NCI-H524 (cell line): ENCODE measurements at regions not wholly inside any gene's neighbourhood (a gene's known extent, or its start where the extent isn't known, plus 50 kb on each side); places are given as distances from the start of the nearest gene placed in this dataset.

Experiments used
- DNase-seq, 2 experiments: peaks; one replicate each; lab custom pipeline; 2025; lab: John Stamatoyannopoulos, UW

GRCh38 chr7:121525155-121525819 lies 129.2 kb upstream of the FAM3C start:
- DNase-seq = no peak

- DNase-seq = no peak
Measured at GRCh38 chr7:121521711-121522400, 125.7 kb upstream of the FAM3C start.

- no peak for DNase-seq
Measured at GRCh38 chr7:121520911-121521310, 124.8 kb upstream of the FAM3C start.

GRCh38 chr7:121519548-121520521 lies 123.7 kb upstream of the FAM3C start:
- no peak for DNase-seq

GRCh38 chr7:121517591-121517990 lies 121.5 kb upstream of the FAM3C start:
- no peak for DNase-seq

DNA sequence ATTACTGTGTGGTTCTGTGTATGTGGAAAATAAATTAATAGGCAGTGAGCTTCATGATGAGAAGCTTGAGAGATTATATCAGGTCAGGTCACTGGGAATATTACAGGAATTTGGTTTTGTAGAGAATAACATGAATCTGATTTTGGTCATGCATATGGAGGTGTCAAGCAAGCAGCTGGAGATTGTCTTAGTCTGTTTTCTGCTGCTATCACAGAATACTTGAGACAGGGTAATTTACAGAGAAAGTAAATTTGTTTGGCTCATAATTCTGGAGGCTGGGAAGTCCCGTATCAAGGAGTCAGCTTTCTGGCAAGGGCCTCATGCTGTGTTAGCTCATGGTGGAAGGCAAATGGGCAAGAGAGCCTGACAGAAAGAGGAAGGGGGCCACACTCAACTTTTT lies 120.7 kb upstream of the FAM3C start:
- DNase-seq = no peak

GRCh38 chr7:121515630-121516401 lies 119.7 kb upstream of the FAM3C start:
- DNase-seq = no peak

- DNase-seq = no peak
Measured at GRCh38 chr7:121515229-121515628, 119.1 kb upstream of the FAM3C start.

- DNase-seq = no peak
Measured at GRCh38 chr7:121513105-121513504, 117.0 kb upstream of the FAM3C start.

DNA sequence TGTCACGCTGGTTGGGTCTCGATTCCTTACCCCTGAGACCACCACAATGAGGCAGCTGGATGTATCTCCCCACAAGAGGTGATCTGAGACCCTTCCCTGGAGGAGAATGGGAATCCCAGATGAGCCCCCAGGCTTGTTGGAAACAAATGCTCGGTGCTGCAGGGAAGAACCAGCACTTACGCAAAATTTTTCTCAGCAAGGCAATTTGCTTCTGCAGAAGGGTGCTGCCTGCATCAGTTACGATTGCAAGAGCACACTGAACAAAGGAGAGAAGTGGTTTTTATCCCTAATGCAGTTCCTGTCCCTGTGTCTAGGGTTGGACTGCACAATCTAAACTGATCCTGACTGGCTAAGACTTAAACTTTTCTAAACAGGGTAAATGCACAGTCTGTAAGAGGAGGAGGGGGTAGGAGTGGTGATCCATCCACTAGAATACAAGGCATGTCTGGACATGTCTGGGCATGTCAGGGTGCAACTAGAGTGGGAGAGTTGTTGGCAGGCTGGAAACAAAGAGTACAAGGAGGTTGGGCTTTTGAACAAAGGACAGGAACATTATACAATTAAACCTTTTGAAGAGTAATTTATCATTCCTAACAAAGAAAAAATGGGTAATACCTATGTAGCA lies 114.9 kb upstream of the FAM3C start:
- DNase-seq = no peak

DNA sequence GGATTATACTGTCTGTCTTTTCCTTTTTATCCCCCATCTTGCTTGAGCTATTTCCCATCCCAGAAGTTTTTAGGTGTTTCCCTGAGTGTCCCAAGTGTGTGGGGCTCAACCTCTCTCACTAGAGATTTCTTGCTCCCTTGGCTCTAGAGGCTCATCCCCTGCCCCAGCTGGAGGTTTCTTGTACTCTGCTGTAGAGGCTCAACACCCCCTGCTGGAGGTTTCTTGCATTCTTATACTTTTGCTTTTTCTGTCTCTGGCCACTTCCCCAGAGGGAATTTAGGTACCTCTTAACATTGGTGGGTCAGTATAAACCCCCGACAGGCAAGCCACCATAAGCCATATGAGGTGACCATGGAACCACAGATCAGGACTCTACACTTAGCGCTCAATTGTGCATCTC lies 114.2 kb upstream of the FAM3C start:
- DNase-seq = no peak

GRCh38 chr7:121505540-121506182 lies 109.6 kb upstream of the FAM3C start:
- no peak for DNase-seq

GRCh38 chr7:121505021-121505420 lies 108.9 kb upstream of the FAM3C start:
- no peak for DNase-seq

GRCh38 chr7:121504482-121504881 lies 108.4 kb upstream of the FAM3C start:
- DNase-seq = no peak

GRCh38 chr7:121503730-121504129 lies 107.6 kb upstream of the FAM3C start:
- no peak for DNase-seq

DNA sequence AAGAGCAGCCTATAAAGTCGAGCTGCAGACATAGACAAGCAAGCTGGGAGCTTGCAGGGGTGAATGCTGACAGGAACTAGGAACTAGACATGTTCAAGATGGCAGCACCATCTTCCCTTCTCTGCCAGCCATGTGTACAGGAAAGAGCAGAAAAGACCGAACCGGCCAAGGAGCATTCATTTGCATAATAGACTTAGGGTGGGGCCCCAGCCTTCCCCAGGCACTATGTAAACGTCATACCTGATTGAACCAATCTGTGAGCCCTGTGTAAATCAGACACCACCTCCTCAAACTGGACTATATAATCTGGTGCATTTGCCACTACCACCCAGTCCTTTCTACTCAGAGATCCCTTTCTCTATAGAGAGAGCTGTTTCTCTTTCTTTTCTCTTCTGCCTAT lies 106.9 kb upstream of the FAM3C start:
- no peak for DNase-seq

DNA sequence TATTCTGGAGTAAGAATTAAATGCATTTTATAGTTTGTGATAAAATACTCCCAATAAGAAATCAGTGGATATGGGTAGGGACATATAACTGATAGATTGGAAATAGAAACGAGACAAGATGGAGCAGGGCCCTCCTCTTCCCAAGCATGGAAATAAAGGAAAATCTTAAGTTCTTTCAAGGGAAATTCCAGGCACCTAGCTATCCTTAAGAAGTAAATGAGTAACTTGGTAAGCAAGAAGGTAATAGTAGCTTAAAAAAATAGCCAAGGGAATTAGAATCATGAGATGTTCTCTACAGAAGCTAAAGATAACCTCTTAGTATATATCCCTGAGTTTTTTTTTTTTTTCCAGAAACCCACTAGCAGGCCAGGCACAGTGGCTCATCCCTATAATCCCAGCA lies 105.5 kb upstream of the FAM3C start:
- no peak for DNase-seq

GRCh38 chr7:121500360-121501058 lies 104.4 kb upstream of the FAM3C start:
- DNase-seq = no peak

DNA sequence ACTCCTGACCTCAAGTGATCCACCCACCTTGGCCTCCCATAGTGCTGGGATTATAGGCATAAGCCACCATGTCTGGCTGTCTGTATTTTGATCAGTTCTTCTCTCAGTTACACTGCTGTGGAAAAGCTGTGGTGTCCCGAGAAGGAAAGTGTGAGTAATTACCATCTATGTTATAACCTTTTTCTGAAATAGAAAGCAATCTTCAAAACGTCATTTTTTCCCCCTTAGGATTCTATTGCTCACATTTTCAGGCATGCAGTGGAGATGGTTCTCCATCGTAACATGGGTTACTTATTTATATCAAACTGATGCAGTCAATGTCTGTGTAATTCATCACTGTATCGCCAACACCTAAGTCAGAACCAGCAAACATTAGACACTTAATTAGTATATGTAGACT lies 103.5 kb upstream of the FAM3C start:
- DNase-seq = no peak

GRCh38 chr7:121498816-121499215 lies 102.7 kb upstream of the FAM3C start:
- DNase-seq = no peak
